ENCODE measurements at regions not wholly inside any gene's neighbourhood (a gene's known extent, or its start where the extent isn't known, plus 50 kb on each side); places are given as distances from the start of the nearest gene placed in this dataset.

DNA sequence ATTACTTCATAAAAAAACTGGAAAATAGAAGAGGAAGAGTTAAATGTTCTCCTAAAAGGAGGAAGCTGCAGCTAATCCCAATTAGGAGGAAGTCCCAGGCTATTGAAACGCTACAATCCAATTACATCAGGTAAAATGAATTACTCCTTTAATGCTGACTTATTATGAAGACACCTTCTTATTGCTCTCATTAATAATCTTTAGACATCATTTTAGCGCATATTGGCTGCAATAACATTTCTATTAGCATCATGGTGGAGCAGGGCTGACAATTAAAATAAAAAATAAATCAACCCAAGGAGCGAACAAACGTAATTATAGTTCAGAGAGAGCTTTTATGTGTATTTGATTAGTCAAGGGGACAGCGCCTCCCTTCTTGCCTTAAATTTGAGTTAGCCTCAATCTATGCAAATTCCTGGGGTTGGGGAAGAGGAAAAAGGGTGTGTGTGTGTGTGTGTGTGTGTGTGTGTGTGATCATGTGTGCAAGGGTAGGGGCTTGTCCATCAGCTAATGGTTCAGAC lies 109.0 kb upstream of the IRX6 start:
- no peak overlapping the region for H3K27ac ChIP-seq
- no peaks in the 10 kb centered on the region for H3K36me3 ChIP-seq (ENCODE audit: insufficient read depth, low read length)
- H3K9ac ChIP-seq (ENCODE audit: insufficient read length) = no peak overlapping the region
- TF ChIP-seq EZH2 (IDR thresholded peaks at IDR 0.05) (no peak), FOXP2 (optimal IDR thresholded peaks at IDR 0.05; ENCODE audit: control extremely low read depth, extremely low read length, insufficient read depth) (no peak)
- no peaks in the 10 kb centered on the region for H3K9me3 ChIP-seq (ENCODE audit: low read depth, low read length)
- no peak overlapping the region for H3K4me3 ChIP-seq
- DNase-seq (ENCODE audit: low read depth, low spot score) = no peak

DNA sequence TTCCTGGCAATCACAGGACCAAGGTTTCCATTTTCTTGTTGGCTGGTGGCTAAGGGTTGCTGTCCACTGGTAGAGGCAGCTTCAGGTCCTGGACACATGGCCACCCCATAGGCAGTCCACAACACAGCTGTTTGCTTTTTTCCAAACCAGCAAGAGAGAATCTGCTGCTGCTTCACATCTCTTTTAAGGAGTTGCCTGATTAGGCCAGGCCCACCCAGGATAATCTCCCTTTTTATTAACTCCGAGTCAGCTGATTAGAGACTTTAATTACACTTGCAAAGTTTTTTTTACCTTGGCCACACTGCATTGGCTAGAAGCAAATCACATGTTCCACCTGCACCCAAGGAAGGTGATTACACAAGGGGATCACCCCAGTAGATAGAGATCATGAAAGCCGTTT lies 106.6 kb upstream of the IRX6 start:
- Histone ChIP-seq H3K9ac (ENCODE audit: insufficient read length) (no peak overlapping the region), H3K36me3 (ENCODE audit: insufficient read depth, low read length) (no peaks in the 10 kb centered on the region), H3K27ac (no peak overlapping the region), H3K4me3 (no peak overlapping the region), H3K9me3 (ENCODE audit: low read depth, low read length) (no peaks in the 10 kb centered on the region)
- TF ChIP-seq POLR2AphosphoS5 (IDR thresholded peaks at IDR 0.05; ENCODE audit: borderline replicate concordance, low read depth, low read length) = no peak
- no peak for TF ChIP-seq EZH2 (IDR thresholded peaks at IDR 0.05)
- TF ChIP-seq FOXP2 (optimal IDR thresholded peaks at IDR 0.05; ENCODE audit: control extremely low read depth, extremely low read length, insufficient read depth) = no peak
- DNase-seq (ENCODE audit: low read depth, low spot score) = no peak

DNA sequence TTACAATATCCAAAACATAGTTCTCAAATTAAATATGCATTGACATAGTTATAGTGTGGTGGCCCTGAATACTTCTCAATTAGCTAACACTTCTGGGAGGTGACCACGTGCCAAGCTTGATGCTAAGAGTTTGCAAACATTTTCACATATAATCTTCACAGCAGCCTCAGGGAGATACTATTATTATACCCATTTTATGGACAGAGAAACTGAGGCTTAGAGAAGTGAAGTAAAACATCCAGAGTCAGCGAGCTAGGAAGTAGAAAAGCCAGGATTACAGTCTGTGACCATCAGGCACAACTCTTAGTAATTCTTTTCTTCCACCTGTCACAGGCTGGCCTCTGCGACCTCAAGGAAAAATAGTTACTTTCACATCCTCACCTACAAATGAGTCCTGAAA lies 102.2 kb upstream of the IRX6 start:
- no peaks in the 10 kb centered on the region for H3K36me3 ChIP-seq (ENCODE audit: insufficient read depth, low read length)
- H3K27ac ChIP-seq = no peak overlapping the region
- H3K4me3 ChIP-seq = no peak overlapping the region
- TF ChIP-seq POLR2AphosphoS5 (IDR thresholded peaks at IDR 0.05; ENCODE audit: borderline replicate concordance, low read depth, low read length) = no peak
- TF ChIP-seq EZH2 (IDR thresholded peaks at IDR 0.05) = no peak
- no peak for TF ChIP-seq FOXP2 (optimal IDR thresholded peaks at IDR 0.05; ENCODE audit: control extremely low read depth, extremely low read length, insufficient read depth)
- DNase-seq (ENCODE audit: low read depth, low spot score) = no peak
- H3K9me3 ChIP-seq (ENCODE audit: low read depth, low read length) = no peaks in the 10 kb centered on the region
- no peak overlapping the region for H3K9ac ChIP-seq (ENCODE audit: insufficient read length)

DNA sequence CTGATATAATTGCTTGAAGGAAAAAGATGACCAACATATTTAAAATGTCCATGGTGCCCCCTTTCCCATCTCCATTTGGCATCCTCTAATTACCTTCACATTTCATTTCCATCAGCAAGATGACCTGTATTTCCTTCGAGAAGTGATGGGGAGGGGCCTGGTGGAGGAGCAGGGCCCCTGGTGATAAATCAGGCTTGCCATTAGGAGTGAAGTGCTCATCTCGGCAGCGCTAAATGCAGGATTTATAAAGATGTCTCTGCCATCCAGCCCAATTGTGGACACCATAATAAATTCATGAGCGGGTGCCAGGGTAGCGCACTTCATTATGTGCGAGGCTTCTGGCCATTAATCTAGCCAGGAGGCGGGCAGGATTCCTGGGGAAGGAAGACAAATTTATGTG lies 101.5 kb upstream of the IRX6 start:
- H3K36me3 ChIP-seq (ENCODE audit: insufficient read depth, low read length) = no peaks in the 10 kb centered on the region
- no peak for DNase-seq (ENCODE audit: low read depth, low spot score)
- TF ChIP-seq EZH2 (IDR thresholded peaks at IDR 0.05) = no peak
- no peak for TF ChIP-seq POLR2AphosphoS5 (IDR thresholded peaks at IDR 0.05; ENCODE audit: borderline replicate concordance, low read depth, low read length)
- no peak for TF ChIP-seq FOXP2 (optimal IDR thresholded peaks at IDR 0.05; ENCODE audit: control extremely low read depth, extremely low read length, insufficient read depth)
- no peak overlapping the region for H3K9ac ChIP-seq (ENCODE audit: insufficient read length)
- no peak overlapping the region for H3K27ac ChIP-seq
- no peaks in the 10 kb centered on the region for H3K9me3 ChIP-seq (ENCODE audit: low read depth, low read length)
- H3K4me3 ChIP-seq = no peak overlapping the region

DNA sequence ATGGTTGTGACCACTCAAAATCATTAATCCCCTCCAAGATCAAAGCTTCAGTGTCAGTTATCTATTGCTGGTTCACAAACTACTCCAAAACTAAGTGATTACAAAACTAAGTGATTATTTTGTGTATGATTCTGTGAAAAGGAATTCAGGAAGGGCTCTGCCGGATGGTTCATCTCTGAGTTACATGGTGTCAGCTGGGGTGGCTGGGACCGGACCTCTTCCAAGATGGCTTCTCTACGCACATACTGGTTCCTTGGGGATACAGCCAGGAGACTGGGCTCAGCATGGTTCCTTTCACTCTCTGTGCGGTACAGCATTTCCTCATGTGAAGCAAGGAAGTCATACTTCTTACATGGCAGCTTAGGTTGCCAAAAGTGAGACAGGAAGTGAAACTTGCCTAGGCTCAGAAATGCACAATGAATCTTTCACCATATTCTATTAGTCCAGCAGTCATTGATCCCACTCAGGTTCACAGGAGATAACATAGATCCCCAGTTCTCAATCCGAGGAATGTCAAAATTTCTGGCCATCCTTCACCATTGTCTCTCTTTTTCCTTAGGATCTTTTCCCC lies 97.9 kb upstream of the IRX6 start:
- Histone ChIP-seq H3K9me3 (ENCODE audit: low read depth, low read length) (no peaks in the 10 kb centered on the region), H3K27ac (no peak overlapping the region), H3K36me3 (ENCODE audit: insufficient read depth, low read length) (no peaks in the 10 kb centered on the region), H3K9ac (ENCODE audit: insufficient read length) (no peak overlapping the region), H3K4me3 (no peak overlapping the region)
- TF ChIP-seq FOXP2 (optimal IDR thresholded peaks at IDR 0.05; ENCODE audit: control extremely low read depth, extremely low read length, insufficient read depth) (no peak), EZH2 (IDR thresholded peaks at IDR 0.05) (no peak), POLR2AphosphoS5 (IDR thresholded peaks at IDR 0.05; ENCODE audit: borderline replicate concordance, low read depth, low read length) (no peak)
- no peak for DNase-seq (ENCODE audit: low read depth, low spot score)

DNA sequence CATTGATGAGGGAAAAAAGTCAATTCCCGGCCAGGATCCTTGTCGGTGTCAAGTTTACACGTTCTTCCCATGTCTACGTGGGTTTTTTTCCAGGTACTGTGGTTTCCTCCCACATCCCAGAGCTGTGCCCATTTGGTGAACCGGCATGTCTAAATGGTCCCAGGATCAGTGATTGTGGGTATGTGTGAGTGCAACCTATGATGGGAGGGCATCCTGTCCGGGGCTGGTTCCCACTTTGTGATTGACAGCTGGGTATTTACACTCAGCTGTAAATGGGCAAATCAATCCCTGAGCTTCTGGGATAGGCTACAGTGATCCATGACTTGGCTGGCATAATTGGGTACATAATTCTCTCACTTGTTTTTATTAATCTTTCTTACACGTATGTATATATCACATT lies 91.2 kb upstream of the IRX6 start:
- Histone ChIP-seq H3K36me3 (ENCODE audit: insufficient read depth, low read length) (no peaks in the 10 kb centered on the region), H3K9ac (ENCODE audit: insufficient read length) (no peak overlapping the region), H3K27ac (no peak overlapping the region), H3K4me3 (no peak overlapping the region), H3K9me3 (ENCODE audit: low read depth, low read length) (no peaks in the 10 kb centered on the region)
- DNase-seq (ENCODE audit: low read depth, low spot score) = no peak
- TF ChIP-seq FOXP2 (optimal IDR thresholded peaks at IDR 0.05; ENCODE audit: control extremely low read depth, extremely low read length, insufficient read depth) = no peak
- TF ChIP-seq POLR2AphosphoS5 (IDR thresholded peaks at IDR 0.05; ENCODE audit: borderline replicate concordance, low read depth, low read length) = no peak
- no peak for TF ChIP-seq EZH2 (IDR thresholded peaks at IDR 0.05)

DNA sequence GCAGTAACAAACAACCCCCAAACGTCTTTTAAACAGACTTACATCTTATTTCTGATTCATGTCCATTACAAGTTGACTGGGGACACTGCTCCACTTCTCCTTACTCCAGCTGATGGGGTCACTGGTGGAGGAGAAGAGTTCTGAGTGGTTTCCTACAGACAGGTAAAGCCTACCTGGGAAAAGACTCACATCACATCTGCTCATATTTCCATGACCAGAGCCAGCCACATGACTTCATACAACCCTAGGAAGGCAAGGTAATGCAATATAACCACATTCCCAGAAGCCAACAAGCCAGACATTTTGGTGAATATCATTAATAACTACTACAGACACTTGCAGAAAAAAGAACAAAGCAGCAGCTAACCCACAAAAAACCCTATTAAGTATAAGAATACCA lies 90.5 kb upstream of the IRX6 start:
- Histone ChIP-seq H3K4me3 (no peak overlapping the region), H3K27ac (no peak overlapping the region), H3K36me3 (ENCODE audit: insufficient read depth, low read length) (no peaks in the 10 kb centered on the region), H3K9ac (ENCODE audit: insufficient read length) (no peak overlapping the region), H3K9me3 (ENCODE audit: low read depth, low read length) (no peaks in the 10 kb centered on the region)
- DNase-seq (ENCODE audit: low read depth, low spot score) = no peak
- no peak for TF ChIP-seq FOXP2 (optimal IDR thresholded peaks at IDR 0.05; ENCODE audit: control extremely low read depth, extremely low read length, insufficient read depth)
- TF ChIP-seq POLR2AphosphoS5 (IDR thresholded peaks at IDR 0.05; ENCODE audit: borderline replicate concordance, low read depth, low read length) = no peak
- no peak for TF ChIP-seq EZH2 (IDR thresholded peaks at IDR 0.05)

DNA sequence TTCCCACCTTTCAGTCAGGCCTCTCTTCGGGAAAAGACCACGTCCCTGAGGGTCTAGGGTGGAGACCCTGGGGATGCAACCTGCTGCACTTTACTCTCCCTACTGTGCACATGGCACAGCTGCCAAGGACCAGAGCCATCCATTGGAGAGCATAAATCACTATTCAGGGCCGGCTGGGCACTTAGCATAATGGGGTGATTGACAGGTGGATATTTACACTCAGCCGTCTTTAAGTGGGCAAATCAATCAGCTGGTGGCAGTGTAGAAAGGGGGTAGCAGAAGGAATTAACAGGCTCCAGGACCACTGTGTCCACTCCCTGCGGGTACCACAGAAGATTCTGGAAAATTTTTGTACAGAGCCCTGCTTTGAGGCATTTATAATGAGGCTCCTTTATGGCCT lies 87.3 kb upstream of the IRX6 start:
- DNase-seq (ENCODE audit: low read depth, low spot score) = no peak
- H3K9ac ChIP-seq (ENCODE audit: insufficient read length) = no peak overlapping the region
- no peak overlapping the region for H3K4me3 ChIP-seq
- H3K9me3 ChIP-seq (ENCODE audit: low read depth, low read length) = no peaks in the 10 kb centered on the region
- no peak overlapping the region for H3K27ac ChIP-seq
- H3K36me3 ChIP-seq (ENCODE audit: insufficient read depth, low read length) = no peaks in the 10 kb centered on the region
- no peak for TF ChIP-seq EZH2 (IDR thresholded peaks at IDR 0.05)
- no peak for TF ChIP-seq FOXP2 (optimal IDR thresholded peaks at IDR 0.05; ENCODE audit: control extremely low read depth, extremely low read length, insufficient read depth)
- no peak for TF ChIP-seq POLR2AphosphoS5 (IDR thresholded peaks at IDR 0.05; ENCODE audit: borderline replicate concordance, low read depth, low read length)

DNA sequence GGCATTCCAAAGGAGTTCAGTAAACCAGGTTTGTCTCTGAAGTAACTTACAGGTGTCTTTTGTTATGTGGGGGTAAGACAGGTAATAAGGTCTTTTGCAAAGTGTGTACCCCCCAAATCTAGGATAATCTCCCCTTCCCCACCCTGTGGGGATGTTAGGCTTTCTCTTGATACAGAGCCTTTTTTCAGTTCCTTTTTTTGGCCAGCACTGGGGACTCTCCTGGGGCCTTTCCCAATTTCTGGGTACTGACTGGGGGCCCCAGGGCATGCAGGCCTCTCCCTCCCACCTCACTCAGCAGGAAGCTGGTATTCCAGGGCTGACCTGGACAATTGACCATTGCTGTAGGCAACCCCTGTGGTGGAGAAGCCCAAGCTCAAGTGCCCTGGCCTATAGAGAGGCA lies 84.3 kb upstream of the IRX6 start:
- Histone ChIP-seq H3K9ac (ENCODE audit: insufficient read length) (no peak overlapping the region), H3K27ac (no peak overlapping the region), H3K4me3 (no peak overlapping the region), H3K36me3 (ENCODE audit: insufficient read depth, low read length) (no peaks in the 10 kb centered on the region), H3K9me3 (ENCODE audit: low read depth, low read length) (no peaks in the 10 kb centered on the region)
- DNase-seq (ENCODE audit: low read depth, low spot score) = no peak
- TF ChIP-seq FOXP2 (optimal IDR thresholded peaks at IDR 0.05; ENCODE audit: control extremely low read depth, extremely low read length, insufficient read depth) = no peak
- TF ChIP-seq POLR2AphosphoS5 (IDR thresholded peaks at IDR 0.05; ENCODE audit: borderline replicate concordance, low read depth, low read length) = no peak
- TF ChIP-seq EZH2 (IDR thresholded peaks at IDR 0.05) = no peak
